GM23338 (cell line): ENCODE measurements at regions not wholly inside any gene's neighbourhood (a gene's known extent, or its start where the extent isn't known, plus 50 kb on each side); places are given as distances from the start of the nearest gene placed in this dataset.

Experiments used
- ATAC-seq: fragments of 200-7000 bp; cut with Tn5 transposase; 3 replicates; pipeline ENCODE4 v1.9.1; 2020
- DNase-seq: peaks from one replicate; pipeline ENCODE4 v3.0.0-alpha.2; 2015; ENCODE audit warnings: low spot score
- H2AFZ ChIP-seq: fragments of 200-600 bp; sonication (generic); 2 replicates; pipeline ENCODE4 v1.8.0; 2016; ENCODE audit warnings: antibody characterized with exemption, mild to moderate bottlenecking, moderate library complexity
- H3F3A ChIP-seq: fragments of 200-600 bp; sonication (generic); replicated peaks from 2 replicates; pipeline ENCODE4 v1.8.0; 2017; ENCODE audit warnings: antibody characterized with exemption, mixed run types, low read depth
- H3K27ac ChIP-seq: fragments of 200-600 bp; sonication (generic); 2 replicates; pipeline ENCODE4 v1.6.1; 2016; ENCODE audit warnings: low read depth
- H3K27me3 ChIP-seq: fragments of 200-600 bp; sonication (generic); 2 replicates; pipeline ENCODE4 v1.8.0; 2016; ENCODE audit warnings: mild to moderate bottlenecking, mixed run types, moderate library complexity; ENCODE audit not compliant: insufficient read depth
- H3K36me3 ChIP-seq: fragments of 200-600 bp; sonication (generic); 2 replicates; pipeline ENCODE4 v1.8.0; 2016; ENCODE audit warnings: mild to moderate bottlenecking; ENCODE audit not compliant: insufficient read depth
- H3K4me1 ChIP-seq: fragments of 200-600 bp; sonication (generic); 2 replicates; pipeline ENCODE4 v1.8.0; 2016; ENCODE audit warnings: mild to moderate bottlenecking, moderate library complexity; ENCODE audit not compliant: insufficient read depth
- H3K4me2 ChIP-seq: fragments of 200-600 bp; sonication (generic); 2 replicates; pipeline ENCODE4 v1.7.1; 2017; ENCODE audit warnings: mixed run types
- H3K4me3 ChIP-seq: fragments of 200-600 bp; sonication (generic); 2 replicates; pipeline ENCODE4 v1.6.1; 2016; ENCODE audit warnings: mixed run types
- H3K79me2 ChIP-seq: fragments of 200-600 bp; sonication (generic); replicated peaks from 2 replicates; pipeline ENCODE4 v1.8.0; 2017; ENCODE audit warnings: mild to moderate bottlenecking; ENCODE audit not compliant: insufficient read depth
- H3K9me2 ChIP-seq: fragments of 200-600 bp; sonication (generic); 2 replicates; pipeline ENCODE4 v1.8.0; 2017; ENCODE audit not compliant: insufficient read depth
- H4K20me1 ChIP-seq: fragments of 200-600 bp; sonication (generic); replicated peaks from 2 replicates; pipeline ENCODE4 v1.8.0; 2017; ENCODE audit warnings: mild to moderate bottlenecking; ENCODE audit not compliant: insufficient read depth
- H3K27ac Mint-ChIP-seq: 2 replicates; pipeline ENCODE4 v1.8.0; 2020; ENCODE audit warnings: inconsistent platforms, mild to moderate bottlenecking, moderate library complexity, mixed read lengths
- H3K27me3 Mint-ChIP-seq: 3 replicates; pipeline ENCODE4 v1.8.0; 2022; ENCODE audit warnings: low read depth, mild to moderate bottlenecking, moderate library complexity, mixed read lengths, inconsistent platforms; ENCODE audit not compliant: insufficient read depth, poor library complexity
- H3K36me3 Mint-ChIP-seq: 3 replicates; pipeline ENCODE4 v1.8.0; 2021; ENCODE audit warnings: low read depth, mild to moderate bottlenecking, inconsistent platforms, moderate library complexity, mixed read lengths
- H3K4me1 Mint-ChIP-seq: 3 replicates; pipeline ENCODE4 v1.8.0; 2020; ENCODE audit warnings: mild to moderate bottlenecking, inconsistent platforms, mixed read lengths
- H3K4me3 Mint-ChIP-seq: 3 replicates; pipeline ENCODE4 v1.8.0; 2021; ENCODE audit warnings: moderate library complexity, mild to moderate bottlenecking, inconsistent platforms, mixed read lengths
- H3K9me3 Mint-ChIP-seq: 3 replicates; pipeline ENCODE4 v1.8.0; 2020; ENCODE audit warnings: moderate library complexity, mild to moderate bottlenecking, inconsistent platforms, mixed read lengths
- CREB1 ChIP-seq: fragments of 250-450 bp; sonication (Bioruptor Pico); IDR thresholded peaks from 2 replicates; pipeline ENCODE4 v1.5.0; 2020; ENCODE audit warnings: low read depth, mild to moderate bottlenecking, moderate library complexity
- ETS1 ChIP-seq: IDR thresholded peaks from 2 replicates; pipeline ENCODE4 v1.6.1; 2016; ENCODE audit warnings: antibody characterized with exemption
- EZH2 ChIP-seq: fragments of 200-600 bp; sonication (generic); IDR thresholded peaks from one replicate; pipeline ENCODE4 v1.8.0; 2017; ENCODE audit warnings: antibody characterized with exemption, mild to moderate bottlenecking, low read depth; ENCODE audit not compliant: unreplicated experiment
- EZH2phosphoT487 ChIP-seq: fragments of 200-600 bp; sonication (generic); IDR thresholded peaks from one replicate; pipeline ENCODE4 v1.8.1; 2018; ENCODE audit warnings: antibody characterized with exemption; ENCODE audit not compliant: unreplicated experiment
- JUNB ChIP-seq: IDR thresholded peaks from one replicate; pipeline ENCODE4 v1.6.1; 2016; ENCODE audit warnings: antibody characterized with exemption; ENCODE audit not compliant: unreplicated experiment
- NANOG ChIP-seq: IDR thresholded peaks from 2 replicates; pipeline ENCODE4 v1.6.1; 2016; ENCODE audit warnings: antibody characterized with exemption, borderline replicate concordance
- POLR2AphosphoS5 ChIP-seq: IDR thresholded peaks from 2 replicates; pipeline ENCODE4 v1.6.1; 2016; ENCODE audit warnings: antibody characterized with exemption, low read depth
- ZNF114 ChIP-seq: fragments of 250-450 bp; sonication (Bioruptor Pico); IDR thresholded peaks from 2 replicates; pipeline ENCODE4 v1.5.0; 2020; ENCODE audit warnings: mild to moderate bottlenecking, moderate library complexity
- ZNF331 ChIP-seq: fragments of 250-450 bp; sonication (Bioruptor Pico); IDR thresholded peaks from 2 replicates; pipeline ENCODE4 v1.5.0; 2020; ENCODE audit warnings: low read depth, mild to moderate bottlenecking, moderate library complexity
- ZNF462 ChIP-seq: fragments of 250-450 bp; sonication (Bioruptor Pico); IDR thresholded peaks from 2 replicates; pipeline ENCODE4 v1.5.0; 2020; ENCODE audit warnings: mild to moderate bottlenecking, moderate library complexity

GRCh38 chrX:45740291-45740690, 539.6 kb upstream of the DIPK2B start (continued):
- TF ChIP-seq ZNF462 (no peak), ZNF331 (CRISPR knock-in tag) (no peak), CREB1 (CRISPR knock-in tag) (no peak), EZH2 (no peak), EZH2phosphoT487 (no peak), ZNF114 (CRISPR knock-in tag) (no peak), JUNB (no peak), ETS1 (no peak), POLR2AphosphoS5 (no peak)

- H3K36me3 ChIP-seq: no peaks in the 10 kb centered on the region
- no peak for TF ChIP-seq NANOG
- H3K9me3 Mint-ChIP-seq: no peaks in the 10 kb centered on the region
- no peaks in the 10 kb centered on the region for H3F3A ChIP-seq
- H4K20me1 ChIP-seq: no peaks in the 10 kb centered on the region
- H3K79me2 ChIP-seq: no peaks in the 10 kb centered on the region
- no peak overlapping the region for H3K4me3 ChIP-seq
- DNase-seq: no peak
- H3K4me1 ChIP-seq: no peaks in the 10 kb centered on the region
- no peaks in the 10 kb centered on the region for H3K9me2 ChIP-seq
- H3K4me2 ChIP-seq: no peak overlapping the region
- H3K27me3 Mint-ChIP-seq: no peaks in the 10 kb centered on the region
- no peak overlapping the region for H2AFZ ChIP-seq
- no peaks in the 10 kb centered on the region for H3K4me1 Mint-ChIP-seq
- no peak overlapping the region for H3K27ac ChIP-seq
- H3K36me3 Mint-ChIP-seq: no peaks in the 10 kb centered on the region
- H3K27me3 ChIP-seq: no peaks in the 10 kb centered on the region
- ATAC-seq: no peak
- no peak overlapping the region for H3K4me3 Mint-ChIP-seq
- no peak overlapping the region for H3K27ac Mint-ChIP-seq
Observed at GRCh38 chrX:45735571-45735970, 534.9 kb upstream of the DIPK2B start.
